ENCODE measurements at regions not wholly inside any gene's neighbourhood (a gene's known extent, or its start where the extent isn't known, plus 50 kb on each side); places are given as distances from the start of the nearest gene placed in this dataset.

DNA sequence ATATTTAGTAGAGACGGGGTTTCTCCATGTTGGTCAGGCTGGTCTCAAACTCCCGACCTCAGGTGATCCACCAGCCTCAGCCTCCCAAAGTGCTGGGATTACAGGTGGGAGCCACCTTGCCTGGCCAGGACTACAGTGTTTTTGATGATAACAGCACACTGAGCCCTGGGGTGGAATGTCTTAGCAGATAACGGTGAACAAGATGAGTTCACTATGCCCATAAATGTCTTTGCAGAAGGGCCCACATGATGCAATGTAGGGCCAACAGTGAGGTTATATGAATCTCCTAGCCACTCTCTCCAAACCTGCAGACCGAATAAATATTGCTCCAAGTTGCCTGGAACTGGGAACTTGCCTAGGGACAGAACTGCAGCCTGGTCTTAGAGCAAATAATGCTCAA, 235.1 kb downstream of the COG6 start:
- no peak for TF ChIP-seq POLR2A (IDR thresholded peaks at IDR 0.05; ENCODE audit: low read length)
- TF ChIP-seq GATA1 (IDR thresholded peaks at IDR 0.05; ENCODE audit: low read depth, low read length), result no peak

All from erythroblast (primary cell).